HG02938 (cell line): ENCODE measurements at regions not wholly inside any gene's neighbourhood (a gene's known extent, or its start where the extent isn't known, plus 50 kb on each side); places are given as distances from the start of the nearest gene placed in this dataset.
"Not testable (repeated sequence)": the region's sequence is repeated elsewhere in the genome, so short reads cannot be mapped to it uniquely, and the experiment has no call there.

Source experiments
- ATAC-seq: cut with Tn5 transposase; IDR thresholded peaks from one replicate; pipeline ENCODE4 v1.9.1; 2021; ENCODE audit warnings: mild to moderate bottlenecking, moderate library complexity; ENCODE audit not compliant: unreplicated experiment

DNA sequence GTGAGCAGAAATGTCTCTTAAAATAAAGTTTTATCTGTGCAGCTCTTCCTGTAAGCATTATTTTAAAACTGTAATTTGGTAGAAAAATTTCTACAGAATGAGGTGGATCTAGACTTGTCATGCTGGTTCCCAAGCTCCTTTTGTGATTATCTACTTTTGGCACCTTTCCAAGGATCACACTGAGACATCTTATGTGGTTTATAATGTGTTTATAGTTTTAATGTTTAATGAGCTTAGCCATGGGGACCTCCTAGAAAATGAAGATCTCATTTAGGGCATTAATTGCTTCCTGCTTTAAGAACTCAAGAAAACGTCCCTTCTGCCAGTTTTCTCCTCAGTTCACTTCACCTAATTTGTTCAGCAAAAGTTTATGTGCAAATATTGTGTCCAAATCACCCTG is 468.4 kb downstream of the SUCLG1 start:
- no peak for ATAC-seq

- not testable (repeated sequence) for ATAC-seq
These were observed 482.5 kb downstream of the SUCLG1 start for GRCh38 chr2:83976628-83977027.

DNA sequence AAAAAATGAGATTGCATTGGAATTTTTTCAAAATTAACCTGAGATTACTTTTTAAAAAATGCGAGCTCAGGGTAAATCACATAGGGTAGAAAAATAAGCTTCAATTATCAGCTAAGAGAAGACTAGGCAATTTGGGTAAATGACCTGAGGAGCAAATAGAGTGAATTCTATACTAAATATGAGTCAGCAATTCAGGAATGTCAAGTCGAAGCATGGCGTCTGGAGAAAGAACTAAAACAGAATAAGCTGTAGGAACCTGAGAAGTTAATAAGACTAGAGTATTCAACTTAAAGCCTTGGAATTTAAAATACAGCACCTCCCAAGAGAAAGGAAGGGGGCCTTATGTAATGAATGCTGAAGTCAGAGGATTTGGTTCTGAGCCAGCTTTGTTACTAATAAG is 487.0 kb downstream of the SUCLG1 start:
- no peak for ATAC-seq

- ATAC-seq, result no peak
These were observed 487.5 kb downstream of the SUCLG1 start for GRCh38 chr2:83971547-83971946.

- no peak for ATAC-seq
These were observed 488.7 kb downstream of the SUCLG1 start for GRCh38 chr2:83970217-83970929.

DNA sequence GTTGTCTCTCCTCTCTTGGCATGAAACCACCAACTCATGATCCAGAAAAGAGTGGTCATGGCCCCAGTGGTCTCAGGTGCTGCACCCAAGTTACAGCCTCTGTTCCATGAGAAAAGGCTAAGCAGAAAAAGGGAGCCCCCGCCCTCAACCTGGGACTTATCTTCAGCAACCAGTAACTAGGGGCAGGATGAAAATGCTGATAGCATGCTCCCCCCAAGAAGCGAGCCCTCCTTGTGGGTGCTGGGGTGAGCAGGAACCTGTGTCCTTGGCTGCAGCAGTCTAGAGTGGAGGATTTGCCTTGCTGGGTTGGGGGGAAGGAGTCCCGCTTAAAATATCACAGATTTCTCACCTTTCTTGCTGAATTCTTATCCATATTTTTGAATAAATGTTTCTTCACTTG is 490.0 kb downstream of the SUCLG1 start:
- ATAC-seq, result no peak

DNA sequence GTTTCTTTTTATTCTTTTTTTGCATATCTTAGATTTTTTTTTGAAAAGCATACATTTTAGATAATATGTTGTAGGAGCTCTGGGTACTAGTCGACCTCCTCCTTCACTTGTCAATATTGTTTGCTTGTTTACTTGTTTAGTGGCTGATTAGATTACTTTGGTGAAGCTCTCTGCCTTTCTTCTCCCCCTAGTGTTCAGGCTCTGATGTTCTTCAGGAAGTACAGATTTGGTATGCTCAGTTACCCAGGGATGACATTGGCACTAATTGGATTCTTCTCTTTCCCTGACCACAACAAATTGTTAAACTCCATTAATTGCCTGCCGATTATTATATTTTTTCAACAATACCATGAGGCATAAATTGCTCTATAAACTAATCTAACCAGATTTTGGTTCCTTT is 491.2 kb downstream of the SUCLG1 start:
- no peak for ATAC-seq

DNA sequence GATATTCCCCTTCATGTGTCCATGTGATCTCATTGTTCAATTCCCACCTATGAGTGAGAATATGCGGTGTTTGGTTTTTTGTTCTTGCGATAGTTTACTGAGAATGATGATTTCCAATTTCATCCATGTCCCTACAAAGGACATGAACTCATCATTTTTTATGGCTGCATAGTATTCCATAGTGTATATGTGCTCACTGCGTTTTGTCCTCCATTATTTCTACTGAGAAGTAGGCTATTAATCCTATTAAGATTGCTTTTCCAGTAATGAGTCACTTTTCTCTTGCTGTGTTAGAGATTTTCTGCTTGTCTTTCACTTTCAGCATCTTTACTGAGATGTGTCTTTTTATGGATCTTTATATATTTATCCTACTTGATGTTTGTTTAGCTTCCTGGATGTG is 492.1 kb downstream of the SUCLG1 start:
- not testable (repeated sequence) for ATAC-seq

- no peak for ATAC-seq
These were observed 497.6 kb downstream of the SUCLG1 start for GRCh38 chr2:83961512-83961911.

GRCh38 chr2:83960371-83960770 is 498.7 kb downstream of the SUCLG1 start:
- ATAC-seq, result no peak

DNA sequence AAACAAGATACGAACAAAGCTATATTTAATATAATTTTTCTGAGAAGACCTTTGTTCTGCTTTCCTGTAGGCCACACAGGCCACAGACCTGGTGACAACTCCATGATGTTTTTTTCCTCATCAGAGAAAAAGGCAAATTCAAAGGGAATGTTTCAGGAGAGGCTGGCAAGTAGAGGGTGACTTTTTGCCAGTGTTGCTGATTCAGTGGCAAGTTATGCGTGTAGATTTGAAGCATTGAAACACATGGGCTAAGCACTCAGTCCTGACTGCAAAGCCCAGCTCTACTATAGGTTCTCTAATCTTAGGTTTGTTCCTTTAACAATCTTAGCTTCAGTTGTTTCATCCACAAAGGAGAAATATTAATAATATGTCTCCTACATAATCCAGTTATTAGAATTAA is 499.8 kb downstream of the SUCLG1 start:
- no peak for ATAC-seq

GRCh38 chr2:83956991-83957390 is 502.1 kb downstream of the SUCLG1 start:
- no peak for ATAC-seq

DNA sequence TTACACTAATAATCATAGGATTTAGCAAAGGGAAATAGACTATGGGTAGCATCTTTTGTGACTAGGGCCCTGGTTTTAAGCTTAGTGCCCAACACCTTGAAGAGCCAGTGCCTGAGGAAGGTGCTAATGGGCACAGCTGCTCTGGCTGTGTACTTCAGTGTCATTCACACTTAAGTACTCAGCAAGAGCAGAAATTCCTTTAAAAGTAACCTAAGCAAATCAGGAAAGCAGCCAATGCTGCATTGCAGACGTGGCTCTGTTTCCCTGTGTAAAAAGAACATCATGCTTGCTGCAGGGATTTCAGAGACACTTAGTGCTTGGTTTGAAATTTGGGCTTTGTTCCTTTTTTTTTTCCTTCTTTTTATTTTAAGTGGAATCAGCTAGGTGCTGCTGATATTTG is 505.4 kb downstream of the SUCLG1 start:
- ATAC-seq, result no peak

- no peak for ATAC-seq
These were observed 507.6 kb downstream of the SUCLG1 start for GRCh38 chr2:83951378-83951947.

- ATAC-seq, result no peak
These were observed 509.7 kb downstream of the SUCLG1 start for GRCh38 chr2:83949361-83949760.

DNA sequence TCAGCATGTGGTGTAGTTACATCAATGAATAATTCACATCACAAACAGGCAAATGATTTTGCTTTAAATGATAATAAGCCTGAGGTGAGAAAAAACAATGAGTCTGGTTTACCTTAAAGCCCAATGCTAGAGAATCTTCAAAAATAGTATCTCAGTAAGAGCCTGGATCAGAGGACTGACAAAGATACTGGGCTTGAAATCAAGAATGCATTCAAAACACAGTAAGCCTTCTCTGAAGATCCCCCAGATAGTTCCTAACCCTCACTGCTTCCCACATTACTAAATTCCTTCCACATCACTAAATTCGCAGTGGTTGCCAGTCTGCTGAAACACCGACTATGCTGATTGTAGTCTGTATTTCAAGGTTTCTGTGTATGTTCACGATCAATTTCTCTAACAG is 514.9 kb downstream of the SUCLG1 start:
- ATAC-seq, result no peak

DNA sequence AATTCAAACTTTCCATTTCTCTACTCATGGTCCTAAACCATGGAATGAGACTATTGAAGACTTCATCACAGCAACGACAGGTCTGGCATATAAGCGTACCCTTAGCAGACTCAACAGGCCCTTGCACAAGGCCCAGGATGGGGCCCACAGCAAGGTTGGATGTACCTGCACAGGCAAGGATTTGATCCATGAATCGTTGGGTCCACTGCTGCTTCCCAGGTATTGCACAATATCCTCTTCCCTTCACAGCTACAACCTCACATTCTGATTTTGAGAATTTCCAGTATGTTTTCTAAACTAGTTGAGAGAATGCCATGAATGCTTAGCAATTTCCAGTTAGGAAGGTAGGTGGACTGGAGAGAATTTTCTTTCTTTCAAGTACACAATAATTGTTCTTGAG is 515.8 kb downstream of the SUCLG1 start:
- no peak for ATAC-seq

DNA sequence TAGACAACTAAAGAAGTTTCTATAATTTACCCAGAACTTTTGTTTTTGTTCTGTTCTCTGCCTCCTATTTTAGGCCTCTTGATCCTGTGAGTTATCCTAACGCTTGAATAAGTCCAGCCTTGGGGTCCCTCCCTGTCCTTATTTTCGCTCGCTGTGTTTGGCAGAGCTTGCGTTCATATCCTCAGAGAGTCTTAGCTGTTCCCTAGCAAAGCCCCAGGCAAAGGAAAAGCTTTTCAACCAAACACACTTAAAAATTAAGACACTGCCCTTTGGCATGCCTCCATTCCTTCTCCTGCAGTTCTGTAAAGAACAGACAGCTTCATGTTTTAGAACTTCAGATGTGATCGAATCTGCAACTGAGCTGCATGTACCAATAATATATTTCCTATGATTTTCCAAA is 517.2 kb downstream of the SUCLG1 start:
- no peak for ATAC-seq

DNA sequence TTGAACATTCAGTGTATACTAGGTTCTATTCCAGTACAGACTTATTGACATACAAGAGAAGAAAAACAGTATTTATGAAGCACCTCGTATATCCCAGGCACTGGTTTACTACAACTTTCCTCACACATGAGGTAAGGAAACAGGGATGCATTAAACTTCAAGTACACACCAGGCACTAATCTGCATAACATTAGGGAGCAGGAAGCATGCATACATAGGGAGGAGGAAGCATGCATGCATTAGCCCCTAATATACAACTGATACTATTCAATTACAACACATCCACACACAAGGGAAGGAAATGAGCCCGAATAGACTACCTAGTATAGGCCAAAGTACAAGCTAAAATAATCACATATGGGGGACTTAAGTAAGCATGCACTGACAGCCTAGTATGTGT is 525.3 kb downstream of the SUCLG1 start:
- ATAC-seq, result no peak

DNA sequence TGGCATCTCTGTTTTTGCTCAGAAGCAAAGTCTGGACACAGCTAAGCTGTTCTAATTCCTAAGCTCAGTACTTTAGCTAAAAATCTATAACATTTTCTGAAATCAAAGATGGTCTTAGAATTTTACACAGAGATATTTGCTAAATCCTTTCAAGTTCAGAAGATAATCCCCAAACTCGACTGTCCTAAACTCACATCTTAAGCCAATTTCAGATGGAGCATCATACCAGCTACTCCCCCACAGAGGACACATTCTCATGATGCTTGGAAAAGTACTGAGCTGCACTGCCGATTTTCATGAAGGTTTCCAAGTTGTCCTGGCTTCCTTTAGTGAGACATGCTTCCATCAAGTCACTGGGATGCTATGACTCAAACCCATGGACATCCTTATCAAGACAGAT is 535.5 kb downstream of the SUCLG1 start:
- ATAC-seq, result no peak

DNA sequence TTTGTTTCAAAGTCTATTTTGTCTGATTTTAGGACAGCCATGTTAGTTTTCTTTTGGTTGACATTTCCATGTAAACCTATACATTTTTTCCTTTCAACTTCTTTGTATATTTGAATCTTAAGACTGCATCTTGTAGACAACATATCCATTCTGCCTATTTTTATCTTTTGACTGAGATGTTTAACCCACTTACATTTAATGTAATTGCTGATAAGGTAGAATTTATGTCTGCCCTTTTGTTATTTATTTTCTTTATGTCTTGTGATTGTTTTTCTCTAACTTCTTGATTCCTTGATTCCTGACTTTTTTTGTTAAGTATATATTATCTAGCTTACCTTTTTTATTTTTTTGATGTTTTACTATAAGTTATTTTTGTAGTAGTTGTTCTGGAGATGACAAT is 542.5 kb downstream of the SUCLG1 start:
- ATAC-seq, result no peak

DNA sequence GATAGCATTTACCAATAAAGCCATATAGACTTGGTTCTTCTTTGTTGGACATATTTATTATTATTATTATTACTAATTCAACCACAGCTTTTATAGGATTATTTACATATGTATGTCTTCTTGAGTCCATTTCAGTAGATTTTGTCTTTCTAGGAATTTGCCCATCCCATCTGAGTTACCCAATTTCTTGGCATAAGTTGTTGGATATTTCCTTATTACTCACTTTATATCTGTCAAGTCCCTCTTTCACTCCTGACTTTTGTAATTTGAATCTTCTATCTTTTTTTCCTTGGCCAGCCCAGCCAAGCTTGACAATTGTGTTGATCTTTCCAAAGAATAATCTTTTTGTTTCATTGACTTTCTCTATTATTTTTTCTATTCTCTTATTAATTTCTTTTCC is 543.7 kb downstream of the SUCLG1 start:
- ATAC-seq, result no peak

GRCh38 chr2:83908750-83909149 is 550.3 kb downstream of the SUCLG1 start:
- ATAC-seq, result no peak
